Stimulated activated CD4-positive, alpha-beta T cell treated with anti-CD3 and anti-CD28 coated beads, TNF-alpha, amount 100 ng/mL, for 1 hour (primary cell): ENCODE measurements at regions not wholly inside any gene's neighbourhood (a gene's known extent, or its start where the extent isn't known, plus 50 kb on each side); places are given as distances from the start of the nearest gene placed in this dataset.

Experiments used
- DNase-seq, 3 donors: peaks; one replicate each; pipeline ENCODE4 v3.0.0-alpha.2; 2020; ENCODE audit warnings: low read depth in 3 of 3, low spot score in 1 of 3

DNA sequence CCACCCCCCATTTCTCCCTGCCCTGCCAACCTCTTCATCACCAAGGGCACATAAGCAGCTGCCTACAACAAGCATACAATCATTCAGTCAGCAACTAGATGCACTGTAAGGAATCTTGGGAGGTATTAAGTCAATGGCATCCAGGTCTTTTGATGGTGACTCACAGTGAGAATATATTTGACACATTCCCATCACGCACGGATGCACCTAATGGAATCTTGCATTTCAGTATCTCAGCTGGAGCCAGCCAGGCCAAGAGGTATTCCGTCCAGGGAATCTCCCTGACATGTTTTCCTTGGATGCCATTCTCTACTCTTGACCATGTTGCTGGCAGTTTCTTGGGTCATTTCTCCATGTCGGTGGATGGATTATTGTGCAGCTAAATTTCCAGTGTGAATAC is 73.9 kb upstream of the CAPRIN2 start:
- DNase-seq: no peak

- DNase-seq: no peak
These were observed 72.6 kb upstream of the CAPRIN2 start for GRCh38 chr12:30827101-30828066.

DNA sequence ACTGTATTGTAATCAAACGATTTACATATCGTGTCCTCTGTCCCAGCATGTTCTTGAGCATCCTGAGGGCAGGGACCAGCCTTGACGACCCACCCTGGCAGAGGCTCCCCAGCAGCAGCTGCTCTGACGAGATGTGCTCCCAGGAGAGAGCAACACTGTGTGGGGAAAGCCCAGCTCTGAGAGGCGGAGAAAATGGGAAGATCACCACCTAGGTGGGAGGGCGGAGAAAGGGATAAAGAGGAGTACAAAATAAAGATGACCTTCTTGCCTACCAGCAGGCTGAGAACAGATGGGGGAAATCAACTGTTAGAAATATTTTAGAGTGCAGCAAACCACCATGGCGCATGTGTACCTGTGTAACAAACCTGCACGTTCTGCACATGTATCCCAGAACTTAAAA is 71.5 kb upstream of the CAPRIN2 start:
- no peak for DNase-seq

DNA sequence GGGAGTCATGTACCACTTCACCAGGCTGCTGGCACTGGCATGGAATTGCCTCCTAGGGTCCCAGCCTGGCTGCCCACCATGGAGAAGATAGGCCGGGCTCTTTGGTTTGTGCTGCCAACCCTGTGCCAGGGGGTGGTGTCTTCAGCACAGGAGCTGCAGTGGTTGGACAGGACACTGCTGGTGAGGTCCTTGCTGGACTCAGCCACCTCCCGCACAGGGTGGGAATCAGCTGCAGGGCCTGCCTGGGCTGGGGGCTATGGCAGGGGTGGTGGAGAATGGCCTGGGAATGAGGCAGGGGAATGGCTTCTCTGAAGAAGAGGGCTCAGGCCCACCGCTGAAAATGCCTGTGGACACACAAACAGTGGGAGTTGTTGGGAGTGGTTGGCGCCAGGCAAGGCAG is 70.6 kb upstream of the CAPRIN2 start:
- no peak for DNase-seq

- no peak for DNase-seq
These were observed 69.6 kb upstream of the CAPRIN2 start for GRCh38 chr12:30824311-30824710.

DNA sequence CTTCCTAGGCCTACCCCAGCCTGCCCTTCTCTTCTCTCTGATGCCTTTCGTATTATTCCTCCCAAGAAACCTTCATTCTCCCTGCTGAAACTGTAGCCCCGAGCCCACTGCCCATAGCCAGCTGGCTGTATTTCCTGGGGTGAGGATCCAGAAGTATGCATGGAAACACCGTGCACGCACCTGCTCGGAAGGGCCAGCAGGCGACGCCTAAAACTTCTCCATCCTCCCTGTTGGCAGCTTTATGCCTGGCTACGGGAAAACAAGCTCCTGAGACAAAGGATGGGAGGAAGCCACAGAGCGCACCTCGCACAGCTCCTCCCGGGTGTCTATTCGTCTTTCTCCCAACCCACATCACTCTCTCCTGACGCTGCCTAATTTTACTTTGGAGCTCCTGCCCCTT is 69.0 kb upstream of the CAPRIN2 start:
- no peak for DNase-seq

GRCh38 chr12:30823156-30823699 is 68.5 kb upstream of the CAPRIN2 start:
- peak in 1 of 3 donors; percentile 16 for DNase-seq

DNA sequence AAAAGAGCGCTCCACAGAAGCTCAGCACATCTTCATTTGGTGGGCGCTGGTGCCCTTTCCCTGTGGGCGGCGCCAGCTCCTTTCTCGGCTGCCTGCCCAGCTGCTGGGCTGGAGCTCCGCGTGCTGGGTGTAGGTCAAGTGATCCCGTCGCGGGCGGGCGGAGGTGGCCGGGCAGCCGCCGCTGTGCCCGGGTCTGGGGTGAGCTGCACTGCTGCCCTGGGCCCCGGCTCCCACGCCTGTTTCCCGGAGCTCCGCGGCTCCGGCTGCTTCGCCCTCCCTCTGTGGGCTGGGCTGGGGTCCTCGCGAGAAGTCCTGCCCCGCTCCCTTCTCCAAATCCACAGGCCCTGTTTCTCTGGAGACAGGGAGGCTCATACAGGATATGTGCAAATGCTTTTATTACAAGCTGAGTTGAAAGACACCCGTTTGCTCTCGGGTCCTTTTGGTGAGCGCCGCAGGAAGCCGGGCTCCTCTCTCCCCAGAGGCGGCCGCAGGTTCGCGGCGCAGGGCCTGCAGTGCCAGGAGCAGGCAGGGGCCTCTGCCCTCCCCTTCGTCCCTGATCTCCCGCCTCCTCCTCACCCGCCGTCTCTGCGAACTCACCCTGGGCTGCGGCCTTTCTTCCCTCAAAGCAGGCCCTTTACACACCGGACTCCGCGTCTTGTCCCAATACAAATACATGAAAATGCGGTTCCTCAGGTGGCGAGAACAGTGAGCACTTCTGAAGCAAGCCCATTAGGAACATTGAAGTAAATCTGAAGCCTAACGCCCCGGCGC is 67.8 kb upstream of the CAPRIN2 start:
- DNase-seq: peak in 1 of 3 donors; percentile 11

DNA sequence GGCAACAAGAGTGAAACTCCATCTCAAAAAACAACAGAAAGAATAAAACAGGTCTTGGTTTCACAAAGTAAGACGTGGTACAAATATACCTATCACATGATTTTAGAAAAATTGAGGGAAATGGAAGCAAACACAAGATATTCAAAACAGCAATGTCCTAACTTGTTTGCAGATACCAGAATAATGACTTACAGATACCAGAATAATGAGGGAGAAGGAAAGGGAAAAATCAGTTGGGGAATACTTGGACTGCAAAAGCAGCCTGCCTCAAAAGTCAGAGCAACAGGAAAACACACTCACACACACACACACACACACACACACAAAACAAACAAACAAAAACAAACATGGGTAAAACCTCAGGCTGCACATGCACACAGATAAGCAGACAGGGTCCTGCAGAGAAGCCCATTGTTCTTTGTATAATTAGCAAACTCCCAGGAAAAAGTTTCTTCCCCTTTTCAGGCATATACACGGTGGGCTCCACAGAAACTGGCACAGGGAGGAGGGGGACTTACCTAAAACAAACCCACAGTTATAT is 65.7 kb upstream of the CAPRIN2 start:
- DNase-seq: no peak

- no peak for DNase-seq
These were observed 63.8 kb upstream of the CAPRIN2 start for GRCh38 chr12:30818562-30818961.

DNA sequence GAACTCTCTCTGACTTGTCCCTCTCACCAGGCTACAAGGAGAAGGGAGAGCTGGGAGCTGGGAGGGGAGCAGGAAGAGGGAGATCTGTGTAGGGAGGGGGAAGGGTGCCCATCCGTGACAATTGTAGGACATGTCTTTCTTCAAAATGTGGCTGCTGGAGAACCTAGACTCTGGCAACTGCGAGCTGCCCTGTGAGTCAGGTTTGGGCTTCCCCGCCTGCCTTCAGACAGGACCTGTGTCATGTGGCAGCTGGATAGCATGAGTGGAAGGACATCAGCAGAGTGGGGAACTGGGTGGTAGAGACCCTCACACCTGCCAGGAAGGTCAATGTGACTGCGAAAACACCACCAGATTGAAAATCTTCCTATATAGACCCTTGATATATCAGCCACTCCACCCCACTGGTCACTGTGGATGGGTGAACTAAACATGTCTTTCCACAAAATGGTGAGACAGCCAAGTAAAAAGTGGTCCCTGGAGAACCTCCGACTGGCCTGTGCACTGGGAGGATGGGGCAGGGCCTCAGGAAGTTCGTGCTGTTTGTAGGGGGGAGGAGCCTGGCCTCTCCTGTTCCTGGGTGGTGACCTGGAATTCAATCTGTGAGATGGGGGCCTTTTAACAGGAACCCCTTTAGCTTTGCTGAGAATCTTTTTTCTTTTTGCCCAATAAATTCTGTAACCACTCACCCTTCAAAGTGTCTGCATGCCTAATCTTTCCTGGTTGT is 62.2 kb upstream of the CAPRIN2 start:
- no peak for DNase-seq

- DNase-seq: no peak
These were observed 59.5 kb upstream of the CAPRIN2 start for GRCh38 chr12:30814295-30814655.

DNA sequence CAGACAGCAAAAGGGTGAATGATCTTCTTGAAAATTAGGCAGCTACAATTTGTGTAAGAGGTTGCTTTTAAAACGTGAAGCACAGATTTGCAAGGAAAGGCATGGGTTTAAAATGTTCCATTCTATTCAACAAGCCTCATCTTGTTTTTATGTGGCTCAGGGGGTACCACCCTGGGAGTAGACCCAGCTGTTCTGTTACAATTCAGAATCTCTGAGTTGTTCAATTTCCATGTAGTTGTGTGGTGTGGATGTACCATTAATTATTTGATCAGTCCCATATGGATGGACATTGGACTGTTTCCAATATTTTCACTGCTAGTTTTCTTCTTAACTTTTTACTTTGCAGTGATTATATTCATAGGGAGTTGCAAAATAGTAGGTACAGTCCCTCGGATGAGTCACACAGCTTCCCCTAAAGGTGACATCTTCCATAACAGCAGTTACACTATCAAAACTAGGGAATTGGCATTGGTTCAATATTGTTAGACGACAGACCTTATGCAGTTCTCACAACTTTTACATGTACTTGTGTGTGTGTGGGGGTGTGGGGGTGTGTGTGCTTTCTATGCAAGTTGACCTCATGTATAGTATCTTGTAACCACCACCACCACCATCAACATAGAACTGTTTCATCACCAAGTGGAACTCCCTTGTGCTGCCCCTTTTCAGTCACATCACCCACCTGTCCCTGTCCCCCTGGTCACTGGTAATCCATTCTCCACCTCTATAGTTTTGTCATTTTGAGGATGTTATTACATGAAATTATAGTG is 59.0 kb upstream of the CAPRIN2 start:
- DNase-seq: no peak

GRCh38 chr12:30811966-30812365 is 57.2 kb upstream of the CAPRIN2 start:
- no peak for DNase-seq

- no peak for DNase-seq
These were observed 56.2 kb upstream of the CAPRIN2 start for GRCh38 chr12:30810918-30811317.

- no peak for DNase-seq
These were observed 52.9 kb upstream of the CAPRIN2 start for GRCh38 chr12:30807695-30808034.

DNA sequence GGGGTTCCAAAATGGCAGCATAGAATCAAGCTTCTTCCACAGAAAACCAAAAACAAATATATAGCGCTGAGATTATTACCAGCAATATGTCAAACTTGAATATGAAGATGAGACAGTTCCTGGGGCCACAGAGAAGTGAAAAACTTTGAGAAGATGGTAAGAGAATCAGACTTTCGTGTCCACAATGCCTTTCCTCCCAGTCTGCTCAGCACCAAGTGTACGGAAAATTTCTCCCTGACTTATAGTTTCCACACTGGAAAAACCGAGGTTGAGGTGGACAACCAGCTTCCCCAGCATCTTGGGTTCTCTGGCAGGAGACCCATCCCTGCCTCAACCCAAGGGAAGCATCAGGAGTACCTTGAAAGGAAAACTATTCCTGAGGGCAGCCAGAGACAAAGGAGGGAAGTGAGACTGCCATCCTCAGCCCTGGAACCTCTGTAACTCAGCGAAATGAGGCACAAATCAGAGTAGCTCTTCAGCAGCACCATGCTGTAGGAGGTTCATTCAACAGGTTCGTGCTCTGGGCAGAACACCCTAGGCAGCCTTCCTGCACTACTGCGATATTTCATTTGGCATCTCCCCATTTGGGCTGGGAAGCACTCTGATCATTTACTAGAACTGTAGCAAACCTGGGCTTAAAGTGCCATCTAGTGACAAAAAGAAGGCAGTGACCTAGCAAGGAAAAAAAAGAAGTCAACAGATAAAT is 52.4 kb upstream of the CAPRIN2 start:
- DNase-seq: no peak

DNA sequence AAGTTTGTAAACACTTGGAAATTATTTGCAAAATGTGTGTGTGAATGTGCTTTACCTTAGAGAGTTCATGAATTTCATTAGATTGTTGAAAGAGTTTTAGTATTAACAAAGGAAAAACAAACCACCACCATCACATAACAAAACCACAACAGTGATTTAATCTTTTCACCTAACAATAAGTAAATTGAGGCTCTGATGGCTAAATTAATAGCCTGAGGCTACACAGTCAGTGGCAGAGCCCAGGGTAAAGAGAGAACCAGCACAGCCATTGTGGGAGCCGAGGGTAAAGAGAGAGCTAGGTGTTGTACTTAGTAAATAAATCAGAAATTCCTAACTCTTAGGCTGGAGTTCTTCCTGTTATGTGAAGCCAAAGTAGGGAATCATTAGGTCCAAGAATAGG is 51.2 kb upstream of the CAPRIN2 start:
- no peak for DNase-seq
